ENCODE measurements at regions not wholly inside any gene's neighbourhood (a gene's known extent, or its start where the extent isn't known, plus 50 kb on each side); places are given as distances from the start of the nearest gene placed in this dataset.

DNA sequence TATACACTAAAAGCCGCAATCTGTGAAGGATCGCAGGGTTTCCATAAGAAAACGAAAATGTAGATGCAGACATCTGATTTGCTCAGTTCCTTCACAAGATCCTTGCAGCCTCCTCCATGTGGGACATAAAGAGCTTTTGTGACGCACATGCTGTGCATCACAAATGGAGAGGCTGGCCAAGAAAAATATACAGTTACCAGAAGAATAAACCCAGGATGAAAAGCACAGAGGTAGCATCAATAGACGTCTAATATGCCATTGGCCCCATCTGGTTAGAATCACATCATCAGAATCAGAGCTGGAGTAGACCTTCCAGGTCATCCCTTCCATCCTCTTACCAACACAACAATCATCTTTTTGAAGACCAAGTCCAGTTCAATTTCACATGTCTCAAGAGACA, 517.4 kb downstream of the RAB28 start:
- Histone ChIP-seq H3K36me3 (replicated peaks in 1 of 2; ENCODE audit: control insufficient read depth in 1 of 2, insufficient read depth in 2 of 2, low read length in 2 of 2) (no peaks in the 10 kb centered on the region), H4K20me1 (ENCODE audit: insufficient read depth, low read length) (no peaks in the 10 kb centered on the region), H3K9ac (ENCODE audit: insufficient read depth, low read length, poor library complexity, severe bottlenecking) (no peak overlapping the region), H3K27me3 (ENCODE audit: control insufficient read depth in 2 of 2, insufficient read depth in 2 of 2, low read length in 2 of 2) (no peaks in the 10 kb centered on the region), H3K27ac (ENCODE audit: low read depth in 1 of 2, low read length in 2 of 2) (no peak overlapping the region), H3K4me3 (replicated peaks in 1 of 3; ENCODE audit: low read depth in 2 of 3, low read length in 3 of 3) (no peak overlapping the region), H3K4me1 (ENCODE audit: control insufficient read depth in 1 of 2, insufficient read depth in 2 of 2, low read length in 2 of 2) (no peaks in the 10 kb centered on the region), H3K79me2 (ENCODE audit: insufficient read depth, low read length) (no peaks in the 10 kb centered on the region), H3K4me2 (replicated peaks; ENCODE audit: extremely low read depth, low read length, poor library complexity, severe bottlenecking) (no peak overlapping the region), H3K9me3 (replicated peaks in 1 of 2; ENCODE audit: control insufficient read depth in 1 of 2, insufficient read depth in 1 of 2, low read length in 2 of 2) (peaks cover 0 to 2% of the 10 kb centered on the region in 2 donors), H2AFZ (ENCODE audit: insufficient read depth, low read depth, low read length, poor library complexity, severe bottlenecking) (no peak overlapping the region)
- intact Hi-C loops (cut with micrococcal nuclease) = no loop called here
- Mint-ChIP-seq H3K27me3 (ENCODE audit: low read depth in 3 of 3) (no peaks in the 10 kb centered on the region), H3K9me3 (peaks cover 0 to 7% (median 3%) of the 10 kb centered on the region in 7 donors), H3K4me3 (no peak overlapping the region), H3K27ac (no peak overlapping the region), H3K4me1 (no peaks in the 10 kb centered on the region), H3K36me3 (no peaks in the 10 kb centered on the region)
- 81% methylated on average over 5 of the region's 5 CpGs for WGBS (ENCODE audit: insufficient coverage)
- DNase-seq = no peak
- TF ChIP-seq, protein P1, sequence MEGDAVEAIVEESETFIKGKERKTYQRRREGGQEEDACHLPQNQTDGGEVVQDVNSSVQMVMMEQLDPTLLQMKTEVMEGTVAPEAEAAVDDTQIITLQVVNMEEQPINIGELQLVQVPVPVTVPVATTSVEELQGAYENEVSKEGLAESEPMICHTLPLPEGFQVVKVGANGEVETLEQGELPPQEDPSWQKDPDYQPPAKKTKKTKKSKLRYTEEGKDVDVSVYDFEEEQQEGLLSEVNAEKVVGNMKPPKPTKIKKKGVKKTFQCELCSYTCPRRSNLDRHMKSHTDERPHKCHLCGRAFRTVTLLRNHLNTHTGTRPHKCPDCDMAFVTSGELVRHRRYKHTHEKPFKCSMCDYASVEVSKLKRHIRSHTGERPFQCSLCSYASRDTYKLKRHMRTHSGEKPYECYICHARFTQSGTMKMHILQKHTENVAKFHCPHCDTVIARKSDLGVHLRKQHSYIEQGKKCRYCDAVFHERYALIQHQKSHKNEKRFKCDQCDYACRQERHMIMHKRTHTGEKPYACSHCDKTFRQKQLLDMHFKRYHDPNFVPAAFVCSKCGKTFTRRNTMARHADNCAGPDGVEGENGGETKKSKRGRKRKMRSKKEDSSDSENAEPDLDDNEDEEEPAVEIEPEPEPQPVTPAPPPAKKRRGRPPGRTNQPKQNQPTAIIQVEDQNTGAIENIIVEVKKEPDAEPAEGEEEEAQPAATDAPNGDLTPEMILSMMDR (IDR thresholded peaks at IDR 0.05) = no peak

DNA sequence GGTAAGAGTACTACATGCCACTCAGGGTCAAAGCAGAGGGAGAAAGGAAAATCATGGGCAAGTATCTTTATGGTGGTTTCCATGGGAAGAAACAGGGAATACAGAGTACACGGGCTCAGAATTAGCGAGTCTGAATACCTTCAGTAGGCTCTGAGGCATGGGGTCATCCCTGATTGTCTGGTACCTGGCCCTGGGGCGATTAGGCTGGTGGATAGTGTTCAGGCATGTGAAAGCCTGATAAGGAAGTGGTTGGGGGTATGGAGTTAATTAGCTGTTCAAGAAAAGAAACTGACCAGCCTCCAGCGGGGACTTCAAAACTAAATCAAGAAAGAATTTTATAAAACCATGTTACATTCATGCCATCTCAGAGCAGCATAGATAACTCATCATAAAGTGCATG, 518.8 kb downstream of the RAB28 start:
- no peaks in the 10 kb centered on the region for H3K36me3 Mint-ChIP-seq
- Histone ChIP-seq H3K9me3 (replicated peaks in 1 of 2; ENCODE audit: control insufficient read depth in 1 of 2, insufficient read depth in 1 of 2, low read length in 2 of 2) (peaks cover 0 to 2% of the 10 kb centered on the region in 2 donors), H4K20me1 (ENCODE audit: insufficient read depth, low read length) (no peaks in the 10 kb centered on the region), H3K9ac (ENCODE audit: insufficient read depth, low read length, poor library complexity, severe bottlenecking) (no peak overlapping the region), H3K4me1 (ENCODE audit: control insufficient read depth in 1 of 2, insufficient read depth in 2 of 2, low read length in 2 of 2) (no peaks in the 10 kb centered on the region), H3K36me3 (replicated peaks in 1 of 2; ENCODE audit: control insufficient read depth in 1 of 2, insufficient read depth in 2 of 2, low read length in 2 of 2) (no peaks in the 10 kb centered on the region), H3K4me2 (replicated peaks; ENCODE audit: extremely low read depth, low read length, poor library complexity, severe bottlenecking) (no peak overlapping the region), H3K27me3 (ENCODE audit: control insufficient read depth in 2 of 2, insufficient read depth in 2 of 2, low read length in 2 of 2) (no peaks in the 10 kb centered on the region), H3K79me2 (ENCODE audit: insufficient read depth, low read length) (no peaks in the 10 kb centered on the region), H3K4me3 (replicated peaks in 1 of 3; ENCODE audit: low read depth in 2 of 3, low read length in 3 of 3) (no peak overlapping the region), H2AFZ (ENCODE audit: insufficient read depth, low read depth, low read length, poor library complexity, severe bottlenecking) (no peak overlapping the region), H3K27ac (ENCODE audit: low read depth in 1 of 2, low read length in 2 of 2) (no peak overlapping the region)
- H3K4me3 Mint-ChIP-seq = no peak overlapping the region
- no peak overlapping the region for H3K27ac Mint-ChIP-seq
- TF ChIP-seq, protein P1 (IDR thresholded peaks at IDR 0.05) = no peak
- peaks cover 0 to 7% (median 3%) of the 10 kb centered on the region in 7 donors for H3K9me3 Mint-ChIP-seq
- DNase-seq = no peak
- intact Hi-C loops (cut with micrococcal nuclease) = no loop called here
- no peaks in the 10 kb centered on the region for H3K4me1 Mint-ChIP-seq
- no peaks in the 10 kb centered on the region for H3K27me3 Mint-ChIP-seq (ENCODE audit: low read depth in 3 of 3)
- 80% methylated on average over 3 of the region's 4 CpGs for WGBS (ENCODE audit: insufficient coverage)
